ENCODE measurements at regions not wholly inside any gene's neighbourhood (a gene's known extent, or its start where the extent isn't known, plus 50 kb on each side); places are given as distances from the start of the nearest gene placed in this dataset.

- TF ChIP-seq CTCF (conservative IDR thresholded peaks at IDR 0.05; ENCODE audit: low read depth, low read length) = no peak
- TF ChIP-seq POLR2A (IDR thresholded peaks at IDR 0.05; ENCODE audit: low read depth, low read length) = no peak
- TF ChIP-seq SMC3 (IDR thresholded peaks at IDR 0.05; ENCODE audit: low read depth, low read length) = no peak
- no peak for TF ChIP-seq FOS (IDR thresholded peaks at IDR 0.05; ENCODE audit: low read depth, low read length)
- no peak for TF ChIP-seq RCOR1 (IDR thresholded peaks at IDR 0.05; ENCODE audit: insufficient replicate concordance, low read length)
- TF ChIP-seq RAD21 (IDR thresholded peaks at IDR 0.05; ENCODE audit: low read length) = no peak
- no peak for TF ChIP-seq CHD1 (IDR thresholded peaks at IDR 0.05; ENCODE audit: low read depth, low read length)
- no peak for TF ChIP-seq CEBPB (IDR thresholded peaks at IDR 0.05; ENCODE audit: low read depth, low read length)
- TF ChIP-seq RFX5 (IDR thresholded peaks at IDR 0.05; ENCODE audit: low read depth, low read length) = no peak
- no peak for TF ChIP-seq MAFK (IDR thresholded peaks at IDR 0.05; ENCODE audit: low read depth, low read length)
Observed at GRCh38 chr2:16112251-16112971, 172.1 kb downstream of the MYCN start.

All from IMR-90 (cell line).